Stimulated activated CD8-positive, alpha-beta memory T cell treated with anti-CD3 and anti-CD28 coated beads, Interleukin-12 subunit alpha, Interleukin-12 subunit beta, amount 100 ng/mL, for 24 hours (primary cell): ENCODE measurements at regions not wholly inside any gene's neighbourhood (a gene's known extent, or its start where the extent isn't known, plus 50 kb on each side); places are given as distances from the start of the nearest gene placed in this dataset.
"Not testable (repeated sequence)": the region's sequence is repeated elsewhere in the genome, so short reads cannot be mapped to it uniquely, and the experiment has no call there.

Experiments used
- DNase-seq: peaks from one replicate; pipeline ENCODE4 v3.0.0-alpha.2; 2020; ENCODE audit errors: extremely low read depth

DNA sequence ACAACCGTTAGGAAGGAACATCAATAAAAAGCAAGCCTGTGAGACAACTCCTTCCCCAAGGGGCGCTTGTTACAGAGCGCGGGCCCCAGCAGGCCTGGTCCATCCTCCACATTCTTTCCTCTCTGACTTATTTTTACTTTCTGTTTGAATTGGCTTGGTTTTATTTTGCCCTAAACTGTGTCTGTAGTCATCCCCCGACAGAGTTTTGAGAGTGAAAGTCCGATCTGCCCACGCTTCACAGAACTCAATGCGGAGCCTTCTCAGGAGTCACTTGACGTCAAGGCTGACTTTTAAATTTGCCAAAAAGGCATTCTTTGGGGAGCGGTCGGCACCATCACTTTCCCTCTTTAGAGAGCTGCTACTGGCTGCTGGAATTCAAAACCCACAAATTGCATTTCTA lies 150.1 kb upstream of the KLF6 start:
- DNase-seq, result peak; percentile 38

GRCh38 chr10:3933733-3934132 lies 148.7 kb upstream of the KLF6 start:
- no peak for DNase-seq

DNA sequence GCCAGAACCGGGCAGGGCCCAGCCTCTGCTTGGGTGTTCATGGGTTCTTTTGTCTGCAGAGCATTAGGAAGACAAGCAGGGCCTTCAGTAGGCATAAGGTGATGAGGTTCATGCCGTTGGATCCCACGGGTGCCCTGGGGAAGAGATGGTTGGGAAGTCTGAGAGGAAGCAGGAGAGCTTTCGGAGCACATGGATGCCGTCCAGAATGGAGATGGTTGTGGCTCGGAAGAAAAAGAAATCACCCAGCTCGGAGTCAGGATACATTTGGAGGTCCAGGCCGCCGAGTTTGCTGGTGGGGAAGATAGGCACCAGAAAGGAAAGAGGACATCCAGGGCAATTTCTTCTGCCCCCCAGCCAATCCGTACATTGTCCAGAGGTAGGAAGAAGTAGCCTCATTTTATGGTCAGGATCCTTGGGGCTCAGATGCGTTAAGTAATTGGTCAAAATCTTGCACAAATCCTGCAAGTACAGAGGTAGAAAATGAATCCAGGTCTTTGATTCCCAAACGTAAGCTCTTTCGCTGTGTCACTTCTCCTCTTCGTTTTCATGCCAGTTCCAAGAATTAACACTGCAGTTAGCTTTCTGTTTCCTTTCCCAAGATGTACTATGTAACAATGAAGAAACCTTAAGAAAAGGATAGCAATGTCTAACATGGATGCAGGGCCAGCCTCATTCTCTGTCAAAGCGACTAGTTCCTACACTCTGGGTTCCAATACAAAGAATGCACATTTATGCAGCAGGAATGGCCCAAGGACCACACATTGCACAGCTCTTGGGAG lies 147.8 kb upstream of the KLF6 start:
- DNase-seq, result no peak

- no peak for DNase-seq
Observed at GRCh38 chr10:3931901-3932300, 146.9 kb upstream of the KLF6 start.

DNA sequence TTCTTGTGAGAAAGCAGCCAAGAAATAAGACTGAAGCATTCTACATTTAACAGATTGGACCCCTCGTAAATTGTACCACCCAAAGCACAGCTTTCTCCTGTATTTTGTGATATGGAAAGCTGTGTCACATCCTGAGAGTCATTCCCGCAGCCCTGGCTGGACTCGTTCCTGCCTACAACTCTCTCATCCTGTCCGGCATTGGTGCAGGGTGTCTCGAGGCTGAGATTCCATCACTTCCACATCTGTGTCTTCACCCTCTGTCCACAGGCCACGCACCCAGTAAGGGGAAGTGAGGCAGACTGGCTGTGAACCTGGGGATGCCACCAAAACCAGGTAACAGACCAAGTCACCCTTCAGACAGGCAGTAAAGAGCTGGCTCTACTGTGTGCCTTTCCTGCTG lies 146.2 kb upstream of the KLF6 start:
- DNase-seq, result no peak

DNA sequence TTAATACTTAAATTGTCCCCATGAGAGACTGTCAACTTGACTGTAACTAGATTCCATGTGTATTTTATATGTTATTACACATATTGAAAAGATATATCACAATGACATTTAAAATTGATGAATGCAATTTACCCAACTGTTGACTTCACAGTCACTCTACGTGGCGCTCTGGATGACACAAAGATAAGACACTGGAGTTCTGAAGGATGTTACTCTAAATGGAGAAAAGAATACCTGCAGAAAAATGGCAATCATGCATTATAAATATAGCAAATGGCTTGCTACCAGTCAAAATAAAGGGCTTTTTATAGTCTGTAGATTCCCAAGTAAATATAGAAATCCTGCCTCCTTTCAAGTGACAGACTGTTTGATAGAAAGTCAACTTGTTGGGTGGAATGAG lies 143.6 kb upstream of the KLF6 start:
- no peak for DNase-seq

DNA sequence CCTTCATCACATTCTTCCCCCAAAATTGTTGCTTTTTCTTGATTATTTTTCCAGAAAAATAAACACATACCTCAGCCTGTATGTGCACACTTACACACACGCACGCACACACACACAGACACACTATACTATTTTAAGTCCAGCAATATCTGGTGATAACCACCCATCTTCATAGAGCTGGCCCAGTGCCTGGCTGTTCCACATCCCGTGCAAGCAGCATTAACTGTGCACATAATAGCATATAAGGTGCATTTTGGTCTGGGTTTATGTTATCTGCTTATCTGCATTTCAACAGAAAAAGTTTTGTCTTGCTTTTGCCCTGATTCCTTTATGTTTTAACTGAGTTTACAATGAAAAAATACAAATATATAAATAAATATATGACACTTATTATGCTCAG lies 143.1 kb upstream of the KLF6 start:
- no peak for DNase-seq

- no peak for DNase-seq
Observed at GRCh38 chr10:3926675-3927525, 141.9 kb upstream of the KLF6 start.

GRCh38 chr10:3926258-3926657 lies 141.2 kb upstream of the KLF6 start:
- no peak for DNase-seq

GRCh38 chr10:3925184-3925583 lies 140.2 kb upstream of the KLF6 start:
- DNase-seq, result no peak

DNA sequence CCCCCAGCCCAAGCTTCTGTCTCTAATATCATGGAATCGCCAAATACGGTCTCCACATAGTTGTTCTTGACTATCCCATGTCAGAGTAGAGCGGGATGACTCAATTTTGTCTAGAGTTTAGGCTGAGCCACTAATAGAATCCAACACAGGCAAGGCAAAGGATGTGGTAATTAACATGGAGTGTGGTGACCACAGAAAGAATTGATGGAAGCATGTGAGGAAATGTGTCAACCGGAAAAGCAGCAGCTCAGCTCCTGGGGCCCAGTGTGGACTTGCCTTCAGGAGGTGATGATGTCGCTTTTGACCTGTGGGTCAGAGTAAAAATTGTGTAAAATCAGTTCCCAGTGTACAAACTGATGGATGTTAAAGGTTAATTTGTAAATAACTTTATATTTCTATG lies 139.3 kb upstream of the KLF6 start:
- DNase-seq, result no peak

- no peak for DNase-seq
Observed at GRCh38 chr10:3923033-3923432, 138.0 kb upstream of the KLF6 start.

- DNase-seq, result no peak
Observed at GRCh38 chr10:3919709-3920308, 134.8 kb upstream of the KLF6 start.

- not testable (repeated sequence) for DNase-seq
Observed at GRCh38 chr10:3917392-3917791, 132.4 kb upstream of the KLF6 start.

DNA sequence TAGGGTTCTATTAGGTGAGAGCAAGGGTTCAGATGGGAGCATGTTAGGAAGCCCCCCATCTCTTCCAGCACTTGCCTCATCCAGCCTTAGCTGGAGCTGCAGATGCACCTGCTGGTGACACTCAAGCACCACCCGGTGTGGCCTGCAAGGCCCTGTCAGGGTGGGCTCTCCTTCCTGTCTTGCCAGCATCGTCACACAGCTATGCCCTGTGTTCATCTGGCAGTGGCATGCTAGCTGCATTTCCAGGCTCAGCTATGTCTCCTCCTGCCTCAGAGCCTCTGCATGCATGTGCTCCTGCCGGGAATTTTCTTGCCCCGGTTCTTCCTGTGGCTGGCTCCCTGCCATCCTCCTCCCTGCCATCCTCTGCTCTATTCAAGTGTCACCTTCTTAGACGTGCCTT lies 129.7 kb upstream of the KLF6 start:
- DNase-seq, result no peak

- no peak for DNase-seq
Observed at GRCh38 chr10:3911713-3912442, 126.9 kb upstream of the KLF6 start.

DNA sequence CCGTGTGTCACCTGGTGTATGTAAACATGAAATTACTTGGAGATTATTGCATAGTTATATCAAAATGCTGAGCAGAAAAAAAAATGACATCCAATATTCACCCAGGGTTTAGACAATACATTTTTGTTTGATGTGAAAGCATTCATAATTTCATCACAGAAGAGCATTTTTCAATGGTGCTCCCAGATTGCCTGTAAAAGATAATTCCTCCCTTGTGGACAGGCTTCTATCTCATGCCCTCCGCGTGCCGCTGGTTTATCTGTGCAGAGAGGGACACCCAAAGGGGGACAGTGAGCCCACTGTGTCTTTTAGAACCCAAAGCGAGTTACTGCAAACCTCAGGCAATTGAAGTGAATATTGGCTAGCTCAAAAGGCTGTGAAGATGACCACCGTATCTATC lies 126.2 kb upstream of the KLF6 start:
- DNase-seq, result no peak

GRCh38 chr10:3909339-3909738 lies 124.3 kb upstream of the KLF6 start:
- no peak for DNase-seq

GRCh38 chr10:3908183-3908582 lies 123.2 kb upstream of the KLF6 start:
- DNase-seq, result no peak

DNA sequence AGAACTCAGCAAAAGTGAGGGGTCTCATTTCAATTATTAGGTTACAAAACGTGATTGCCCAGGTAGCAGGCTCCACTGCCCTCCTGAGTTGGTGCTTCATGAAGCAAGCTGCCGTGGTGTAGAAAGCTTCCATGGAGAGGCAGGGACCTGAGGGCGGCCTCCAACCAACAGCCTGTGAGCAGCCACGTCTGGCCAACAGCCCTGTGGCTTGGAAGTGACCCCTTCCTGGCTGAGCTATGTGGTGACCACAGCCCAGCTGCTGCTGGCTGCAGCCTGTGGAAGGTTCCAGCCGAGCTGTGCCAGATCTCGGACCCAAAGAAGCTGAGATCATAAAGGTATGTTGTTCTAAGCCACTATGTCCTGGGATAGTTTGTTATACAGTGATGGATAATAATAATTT lies 122.5 kb upstream of the KLF6 start:
- DNase-seq, result no peak

- no peak for DNase-seq
Observed at GRCh38 chr10:3906511-3907111, 121.6 kb upstream of the KLF6 start.
